ENCODE measurements at regions not wholly inside any gene's neighbourhood (a gene's known extent, or its start where the extent isn't known, plus 50 kb on each side); places are given as distances from the start of the nearest gene placed in this dataset.

DNA sequence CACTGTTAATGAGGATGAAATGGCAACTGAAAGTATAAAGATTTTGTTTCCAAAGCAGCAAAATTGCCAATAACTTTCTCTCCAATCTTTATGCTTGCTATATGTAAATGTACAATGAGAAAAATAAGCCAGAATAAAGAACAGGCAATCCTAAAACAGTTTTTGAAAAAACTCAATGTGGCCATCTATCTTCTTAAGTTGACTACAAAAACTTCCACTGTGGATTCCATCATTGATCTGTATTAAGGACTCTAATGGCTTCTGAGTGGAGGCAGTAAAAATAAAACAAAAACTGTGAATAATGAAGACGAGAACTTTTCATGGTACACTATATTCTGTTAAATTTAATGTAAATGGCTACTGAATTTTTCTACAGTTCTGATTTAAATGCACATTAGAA is 382.9 kb downstream of the TMEM232 start:
- TF ChIP-seq, protein P1, sequence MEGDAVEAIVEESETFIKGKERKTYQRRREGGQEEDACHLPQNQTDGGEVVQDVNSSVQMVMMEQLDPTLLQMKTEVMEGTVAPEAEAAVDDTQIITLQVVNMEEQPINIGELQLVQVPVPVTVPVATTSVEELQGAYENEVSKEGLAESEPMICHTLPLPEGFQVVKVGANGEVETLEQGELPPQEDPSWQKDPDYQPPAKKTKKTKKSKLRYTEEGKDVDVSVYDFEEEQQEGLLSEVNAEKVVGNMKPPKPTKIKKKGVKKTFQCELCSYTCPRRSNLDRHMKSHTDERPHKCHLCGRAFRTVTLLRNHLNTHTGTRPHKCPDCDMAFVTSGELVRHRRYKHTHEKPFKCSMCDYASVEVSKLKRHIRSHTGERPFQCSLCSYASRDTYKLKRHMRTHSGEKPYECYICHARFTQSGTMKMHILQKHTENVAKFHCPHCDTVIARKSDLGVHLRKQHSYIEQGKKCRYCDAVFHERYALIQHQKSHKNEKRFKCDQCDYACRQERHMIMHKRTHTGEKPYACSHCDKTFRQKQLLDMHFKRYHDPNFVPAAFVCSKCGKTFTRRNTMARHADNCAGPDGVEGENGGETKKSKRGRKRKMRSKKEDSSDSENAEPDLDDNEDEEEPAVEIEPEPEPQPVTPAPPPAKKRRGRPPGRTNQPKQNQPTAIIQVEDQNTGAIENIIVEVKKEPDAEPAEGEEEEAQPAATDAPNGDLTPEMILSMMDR (IDR thresholded peaks at IDR 0.05) = no peak
- TF ChIP-seq EP300 (IDR thresholded peaks at IDR 0.05) (no peak), POLR2AphosphoS5 (IDR thresholded peaks at IDR 0.05) (no peak)
